ENCODE measurements at regions not wholly inside any gene's neighbourhood (a gene's known extent, or its start where the extent isn't known, plus 50 kb on each side); places are given as distances from the start of the nearest gene placed in this dataset.

- Mint-ChIP-seq H3K4me3 (no peak overlapping the region), H3K36me3 (ENCODE audit: low read depth) (no peaks in the 10 kb centered on the region), H3K4me1 (peaks cover 7% of the 10 kb centered on the region), H3K27me3 (ENCODE audit: low read depth) (peaks cover 34% of the 10 kb centered on the region), H3K27ac (ENCODE audit: unreplicated experiment) (peak overlapping the region; percentile 63), H3K9me3 (no peaks in the 10 kb centered on the region)
- DNase-seq (ENCODE audit: low read depth, low spot score) = no peak
- TF ChIP-seq CTCF (conservative IDR thresholded peaks at IDR 0.05) = no peak
Measured at GRCh38 chr11:119918347-119918746, 189.3 kb upstream of the NECTIN1 start.

GRCh38 chr11:119916568-119916967 is 187.6 kb upstream of the NECTIN1 start:
- peaks cover 7% of the 10 kb centered on the region for H3K4me1 Mint-ChIP-seq
- H3K9me3 Mint-ChIP-seq = no peaks in the 10 kb centered on the region
- TF ChIP-seq CTCF (conservative IDR thresholded peaks at IDR 0.05) = no peak
- H3K4me3 Mint-ChIP-seq = no peak overlapping the region
- H3K36me3 Mint-ChIP-seq (ENCODE audit: low read depth) = no peaks in the 10 kb centered on the region
- peaks cover 24% of the 10 kb centered on the region for H3K27me3 Mint-ChIP-seq (ENCODE audit: low read depth)
- no peak for DNase-seq (ENCODE audit: low read depth, low spot score)
- H3K27ac Mint-ChIP-seq (ENCODE audit: unreplicated experiment) = no peak overlapping the region

GRCh38 chr11:119912229-119912628 is 183.2 kb upstream of the NECTIN1 start:
- H3K27ac Mint-ChIP-seq (ENCODE audit: unreplicated experiment) = no peak overlapping the region

GRCh38 chr11:119910650-119911049 is 181.7 kb upstream of the NECTIN1 start:
- no peak for TF ChIP-seq CTCF (conservative IDR thresholded peaks at IDR 0.05)
- Mint-ChIP-seq H3K4me1 (peaks cover 16% of the 10 kb centered on the region), H3K27me3 (ENCODE audit: low read depth) (no peaks in the 10 kb centered on the region), H3K9me3 (no peaks in the 10 kb centered on the region), H3K36me3 (ENCODE audit: low read depth) (no peaks in the 10 kb centered on the region), H3K27ac (ENCODE audit: unreplicated experiment) (peak overlapping the region; percentile 60), H3K4me3 (no peak overlapping the region)
- no peak for DNase-seq (ENCODE audit: low read depth, low spot score)

More at GRCh38 chr11:119912229-119912628, 183.2 kb upstream of the NECTIN1 start:
- peaks cover 8% of the 10 kb centered on the region for H3K4me1 Mint-ChIP-seq
- no peak overlapping the region for H3K4me3 Mint-ChIP-seq
- H3K27me3 Mint-ChIP-seq (ENCODE audit: low read depth) = peaks cover 3% of the 10 kb centered on the region
- H3K36me3 Mint-ChIP-seq (ENCODE audit: low read depth) = no peaks in the 10 kb centered on the region
- no peak for DNase-seq (ENCODE audit: low read depth, low spot score)
- no peak for TF ChIP-seq CTCF (conservative IDR thresholded peaks at IDR 0.05)
- no peaks in the 10 kb centered on the region for H3K9me3 Mint-ChIP-seq

- no peak for TF ChIP-seq CTCF (conservative IDR thresholded peaks at IDR 0.05)
- no peak for DNase-seq (ENCODE audit: low read depth, low spot score)
- Mint-ChIP-seq H3K4me3 (no peak overlapping the region), H3K9me3 (no peaks in the 10 kb centered on the region), H3K36me3 (ENCODE audit: low read depth) (no peaks in the 10 kb centered on the region), H3K4me1 (peaks cover 22% of the 10 kb centered on the region), H3K27ac (ENCODE audit: unreplicated experiment) (no peak overlapping the region), H3K27me3 (ENCODE audit: low read depth) (no peaks in the 10 kb centered on the region)
Measured at GRCh38 chr11:119910051-119910450, 181.1 kb upstream of the NECTIN1 start.

- Mint-ChIP-seq H3K36me3 (ENCODE audit: low read depth) (no peaks in the 10 kb centered on the region), H3K4me1 (peaks cover 22% of the 10 kb centered on the region), H3K27me3 (ENCODE audit: low read depth) (no peaks in the 10 kb centered on the region), H3K9me3 (no peaks in the 10 kb centered on the region), H3K27ac (ENCODE audit: unreplicated experiment) (no peak overlapping the region), H3K4me3 (no peak overlapping the region)
- no peak for DNase-seq (ENCODE audit: low read depth, low spot score)
- no peak for TF ChIP-seq CTCF (conservative IDR thresholded peaks at IDR 0.05)
Measured at GRCh38 chr11:119909495-119909894, 180.5 kb upstream of the NECTIN1 start.
